CD14-positive monocyte (primary cell): ENCODE measurements at regions not wholly inside any gene's neighbourhood (a gene's known extent, or its start where the extent isn't known, plus 50 kb on each side); places are given as distances from the start of the nearest gene placed in this dataset.

Experiments
- DNase-seq, 3 donors: peaks; one replicate each; pipeline ENCODE4 v3.0.0-alpha.2; 2011 to 2022
- H2AFZ ChIP-seq: 2 replicates; pipeline ENCODE4 v1.6.0; 2012; ENCODE audit warnings: mild to moderate bottlenecking, low read depth, low read length, inconsistent platforms; ENCODE audit not compliant: insufficient read depth, poor library complexity, severe bottlenecking
- H3K27ac ChIP-seq, 2 donors: 1 replicate in 1 of 2; 2 replicates in 1 of 2; pipeline ENCODE4 v1.5.1; 2012 to 2013; ENCODE audit warnings: low read length in 2 of 2, control low read depth in 1 of 2, inconsistent platforms in 1 of 2, low read depth in 1 of 2, mild to moderate bottlenecking in 1 of 2
- H3K27me3 ChIP-seq, 2 donors: one replicate each; pipeline versions ENCODE4 v1.6.0 to v1.6.1; 2011 to 2013; ENCODE audit warnings: low read length in 2 of 2; ENCODE audit not compliant: control insufficient read depth in 2 of 2, insufficient read depth in 2 of 2
- H3K36me3 ChIP-seq, 2 donors: replicated peaks in 1 of 2; 1 replicate in 1 of 2; 2 replicates in 1 of 2; pipeline versions ENCODE4 v1.5.1 to v1.6.1; 2012 to 2013; ENCODE audit warnings: low read length in 2 of 2, control low read depth in 1 of 2, inconsistent platforms in 1 of 2, mild to moderate bottlenecking in 1 of 2; ENCODE audit not compliant: insufficient read depth in 2 of 2, control insufficient read depth in 1 of 2
- H3K4me1 ChIP-seq, 2 donors: 1 replicate in 1 of 2; 2 replicates in 1 of 2; pipeline versions ENCODE4 v1.5.1 to v1.6.1; 2012 to 2013; ENCODE audit warnings: low read length in 2 of 2, control low read depth in 1 of 2, inconsistent platforms in 1 of 2, mild to moderate bottlenecking in 1 of 2, moderate library complexity in 1 of 2; ENCODE audit not compliant: insufficient read depth in 2 of 2, control insufficient read depth in 1 of 2
- H3K4me2 ChIP-seq: replicated peaks from 2 replicates; pipeline ENCODE3; 2012; ENCODE audit warnings: low read length, moderate library complexity, mild to moderate bottlenecking; ENCODE audit not compliant: poor library complexity, severe bottlenecking; ENCODE audit errors: extremely low read depth
- H3K4me3 ChIP-seq, 3 experiments: fragments of 200-600 bp in 1 of 3; sonication (generic) in 1 of 3; replicated peaks in 1 of 3; 1 replicate in 2 of 3; 2 replicates in 1 of 3; pipeline ENCODE4 v1.5.1; 2011 to 2013; ENCODE audit warnings: low read length in 3 of 3, mild to moderate bottlenecking in 3 of 3, control low read depth in 2 of 3, low read depth in 2 of 3, inconsistent platforms in 1 of 3, moderate library complexity in 1 of 3
- H3K79me2 ChIP-seq: 2 replicates; pipeline ENCODE4 v1.6.0; 2012; ENCODE audit warnings: mild to moderate bottlenecking, control low read depth, inconsistent platforms, low read length, moderate library complexity; ENCODE audit not compliant: insufficient read depth
- H3K9ac ChIP-seq: 2 replicates; pipeline ENCODE4 v1.6.0; 2017; ENCODE audit warnings: low read length, mild to moderate bottlenecking; ENCODE audit not compliant: insufficient read depth, poor library complexity, severe bottlenecking
- H3K9me3 ChIP-seq, 2 donors: replicated peaks in 1 of 2; 1 replicate in 1 of 2; 2 replicates in 1 of 2; pipeline versions ENCODE4 v1.5.1 to v1.6.1; 2012 to 2013; ENCODE audit warnings: low read length in 2 of 2, control low read depth in 1 of 2; ENCODE audit not compliant: control insufficient read depth in 1 of 2, insufficient read depth in 1 of 2
- H4K20me1 ChIP-seq: 2 replicates; pipeline ENCODE4 v1.6.0; 2012; ENCODE audit warnings: mild to moderate bottlenecking, low read length, control low read depth, moderate library complexity; ENCODE audit not compliant: insufficient read depth
- H3K27ac Mint-ChIP-seq, 7 donors: one replicate each; pipeline ENCODE4 v1.8.0; 2020; ENCODE audit warnings: mild to moderate bottlenecking in 7 of 7, mixed read lengths in 7 of 7, moderate library complexity in 6 of 7, inconsistent platforms in 2 of 7
- H3K27me3 Mint-ChIP-seq, 3 donors: one replicate each; pipeline ENCODE4 v1.8.0; 2021 to 2022; ENCODE audit warnings: low read depth in 3 of 3, mild to moderate bottlenecking in 3 of 3, mixed read lengths in 3 of 3, moderate library complexity in 3 of 3, inconsistent platforms in 1 of 3
- H3K36me3 Mint-ChIP-seq, 2 donors: one replicate each; pipeline ENCODE4 v1.8.0; 2020; ENCODE audit warnings: mixed read lengths in 2 of 2, inconsistent platforms in 1 of 2, mild to moderate bottlenecking in 1 of 2
- H3K4me1 Mint-ChIP-seq: one replicate; pipeline ENCODE4 v1.8.0; 2020; ENCODE audit warnings: mild to moderate bottlenecking, mixed read lengths
- H3K4me3 Mint-ChIP-seq, 2 donors: one replicate each; pipeline ENCODE4 v1.8.0; 2020; ENCODE audit warnings: mild to moderate bottlenecking in 2 of 2, mixed read lengths in 2 of 2, moderate library complexity in 1 of 2
- H3K9me3 Mint-ChIP-seq, 7 donors: one replicate each; pipeline ENCODE4 v1.8.0; 2020 to 2022; ENCODE audit warnings: mixed read lengths in 7 of 7, mild to moderate bottlenecking in 6 of 7, moderate library complexity in 6 of 7, inconsistent platforms in 2 of 7
- CTCF ChIP-seq: fragments of 200-600 bp; IDR thresholded peaks from one replicate; pipeline ENCODE4 v1.8.0; 2022; ENCODE audit warnings: antibody characterized with exemption, mild to moderate bottlenecking
- WGBS: methylation state at CpG from one replicate; pipeline ENCODE4 v1.1.5; 2013; ENCODE audit warnings: missing lambda C conversion rate; ENCODE audit not compliant: insufficient coverage; 5-methylcytosine and 5-hydroxymethylcytosine counted together
- intact Hi-C, 2 donors: fragments of 100-400 bp; cut with micrococcal nuclease; formaldehyde crosslinking; loops; one replicate each; pipeline versions ENCODE4 v1.15.0 to v1.15.1; 2023

- no CpG with 5 or more reads among the region's 4 CpGs for WGBS
- Histone ChIP-seq H3K27me3 (no peaks in the 10 kb centered on the region), H3K27ac (peak overlapping the region; percentile 95), H3K4me2 (peak overlapping the region; percentile 14), H3K79me2 (no peaks in the 10 kb centered on the region), H3K9me3 (no peaks in the 10 kb centered on the region), H3K4me3 (peak overlapping the region in 1 of 3 experiments; percentile 18), H3K36me3 (no peaks in the 10 kb centered on the region), H3K4me1 (peaks cover 84 to 97% of the 10 kb centered on the region in 2 donors), H4K20me1 (no peaks in the 10 kb centered on the region), H2AFZ (no peak overlapping the region), H3K9ac (peak overlapping the region; percentile 79)
- peak overlapping the region; percentile 45 to 63 for H3K4me3 Mint-ChIP-seq
- H3K4me1 Mint-ChIP-seq, result peaks cover 94% of the 10 kb centered on the region
- no peak for TF ChIP-seq CTCF
- intact Hi-C loops, result loop anchor here (2.0 to 5.0 kb wide), 9 partner anchors 42 to 788 kb away; partner anchors contain the start of gene TLE3 (in 1 of the 2)
- peaks cover 1 to 7% of the 10 kb centered on the region in 2 donors for H3K36me3 Mint-ChIP-seq
- peaks cover 0 to 12% (median 4%) of the 10 kb centered on the region in 7 donors for H3K9me3 Mint-ChIP-seq
- peak; percentile 96 to 98 (median 97) for DNase-seq
- peaks cover 0 to 4% (median 2%) of the 10 kb centered on the region in 3 donors for H3K27me3 Mint-ChIP-seq
- H3K27ac Mint-ChIP-seq, result peak overlapping the region; percentile 99 to 100 (median 100)
Measured at GRCh38 chr15:69718916-69719315, 266.3 kb downstream of the RPLP1 start.

GRCh38 chr15:69719527-69720240 lies 267.1 kb downstream of the RPLP1 start:
- WGBS, result no CpG with 5 or more reads among the region's 4 CpGs
- Mint-ChIP-seq H3K4me1 (peaks cover 93% of the 10 kb centered on the region), H3K9me3 (peaks cover 0 to 12% (median 7%) of the 10 kb centered on the region in 7 donors), H3K27me3 (peaks cover 0 to 4% (median 2%) of the 10 kb centered on the region in 3 donors), H3K27ac (peak overlapping the region; percentile 99 to 100 (median 100)), H3K36me3 (peaks cover 3 to 4% of the 10 kb centered on the region in 2 donors), H3K4me3 (no peak overlapping the region)
- Histone ChIP-seq H4K20me1 (no peaks in the 10 kb centered on the region), H3K9ac (peak overlapping the region; percentile 79), H3K4me3 (no peak overlapping the region), H2AFZ (no peak overlapping the region), H3K9me3 (no peaks in the 10 kb centered on the region), H3K4me1 (peaks cover 87 to 97% of the 10 kb centered on the region in 2 donors), H3K27me3 (no peaks in the 10 kb centered on the region), H3K79me2 (no peaks in the 10 kb centered on the region), H3K27ac (peak overlapping the region; percentile 95), H3K4me2 (no peak overlapping the region), H3K36me3 (no peaks in the 10 kb centered on the region)
- intact Hi-C loops, result loop anchor here (2.0 to 10.0 kb wide), 10 partner anchors 41 to 788 kb away; partner anchors contain the start of gene TLE3 (in 1 of the 2)
- peak; percentile 92 to 96 (median 93) for DNase-seq
- no peak for TF ChIP-seq CTCF
